Common myeloid progenitor, CD34-positive (primary cell): ENCODE measurements at regions not wholly inside any gene's neighbourhood (a gene's known extent, or its start where the extent isn't known, plus 50 kb on each side); places are given as distances from the start of the nearest gene placed in this dataset.
"Not testable (repeated sequence)": the region's sequence is repeated elsewhere in the genome, so short reads cannot be mapped to it uniquely, and the experiment has no call there.

Experiments
- CTCF ChIA-PET: fragments of 350-600 bp; sonication (Branson Sonifier 250); formaldehyde crosslinking; loops from one replicate; lab custom pipeline; 2021; ENCODE audit warnings: antibody characterized with exemption; lab: Charles Lee
- POLR2A ChIA-PET: fragments of 350-600 bp; sonication (Branson Sonifier 250); formaldehyde crosslinking; loops from one replicate; lab custom pipeline; 2021; ENCODE audit warnings: antibody characterized with exemption; lab: Charles Lee
- DNase-seq, 3 donors: peaks; one replicate each; pipeline versions ENCODE4 v3.0.0 to v3.0.0-alpha.2; 2013
- H3K27ac ChIP-seq, 2 experiments: 1 replicate in 1 of 2; 2 replicates in 1 of 2; pipeline ENCODE4 v1.7.0; 2013; ENCODE audit warnings: inconsistent platforms in 2 of 2, low read length in 2 of 2, mild to moderate bottlenecking in 2 of 2, low read depth in 1 of 2, moderate library complexity in 1 of 2; ENCODE audit not compliant: severe bottlenecking in 2 of 2, insufficient read depth in 1 of 2, poor library complexity in 1 of 2
- H3K27me3 ChIP-seq, 5 experiments: replicated peaks in 2 of 5; 1 replicate in 3 of 5; 2 replicates in 2 of 5; pipeline versions ENCODE4 v1.6.1 to v1.7.0; 2013; ENCODE audit warnings: low read length in 4 of 5, mild to moderate bottlenecking in 2 of 5, moderate library complexity in 2 of 5, inconsistent platforms in 1 of 5; ENCODE audit not compliant: insufficient read depth in 5 of 5, control insufficient read depth in 4 of 5
- H3K36me3 ChIP-seq, 4 experiments: 1 replicate in 2 of 4; 2 replicates in 2 of 4; pipeline versions ENCODE4 v1.6.1 to v1.7.0; 2013; ENCODE audit warnings: low read length in 3 of 4, control low read depth in 1 of 4, mild to moderate bottlenecking in 1 of 4; ENCODE audit not compliant: control insufficient read depth in 4 of 4, insufficient read depth in 4 of 4
- H3K4me1 ChIP-seq, 4 experiments: 1 replicate in 3 of 4; 2 replicates in 1 of 4; pipeline versions ENCODE4 v1.6.1 to v1.7.1; 2013; ENCODE audit warnings: low read length in 3 of 4, mild to moderate bottlenecking in 3 of 4, control low read depth in 1 of 4, inconsistent platforms in 1 of 4, moderate library complexity in 1 of 4; ENCODE audit not compliant: control insufficient read depth in 4 of 4, insufficient read depth in 4 of 4; ENCODE audit errors: control extremely low read depth in 1 of 4
- H3K4me3 ChIP-seq, 7 experiments: 1 replicate in 4 of 7; 2 replicates in 3 of 7; pipeline versions ENCODE4 v1.5.1 to v1.7.0; 2013; ENCODE audit warnings: mild to moderate bottlenecking in 7 of 7, low read length in 6 of 7, moderate library complexity in 6 of 7, inconsistent platforms in 2 of 7, low read depth in 2 of 7, control low read depth in 1 of 7; ENCODE audit not compliant: insufficient read depth in 4 of 7, control insufficient read depth in 1 of 7; ENCODE audit errors: extremely low read depth in 1 of 7
- H3K9me3 ChIP-seq, 5 experiments: 1 replicate in 4 of 5; 2 replicates in 1 of 5; pipeline versions ENCODE4 v1.6.1 to v1.7.1; 2013; ENCODE audit warnings: low read length in 4 of 5, mild to moderate bottlenecking in 2 of 5, inconsistent platforms in 1 of 5, low read depth in 1 of 5, moderate library complexity in 1 of 5; ENCODE audit not compliant: control insufficient read depth in 4 of 5, insufficient read depth in 2 of 5; ENCODE audit errors: control extremely low read depth in 1 of 5
- WGBS: methylation state at CpG from one replicate; pipeline ENCODE4 v1.1.5; 2013; ENCODE audit not compliant: insufficient coverage; 5-methylcytosine and 5-hydroxymethylcytosine counted together

DNA sequence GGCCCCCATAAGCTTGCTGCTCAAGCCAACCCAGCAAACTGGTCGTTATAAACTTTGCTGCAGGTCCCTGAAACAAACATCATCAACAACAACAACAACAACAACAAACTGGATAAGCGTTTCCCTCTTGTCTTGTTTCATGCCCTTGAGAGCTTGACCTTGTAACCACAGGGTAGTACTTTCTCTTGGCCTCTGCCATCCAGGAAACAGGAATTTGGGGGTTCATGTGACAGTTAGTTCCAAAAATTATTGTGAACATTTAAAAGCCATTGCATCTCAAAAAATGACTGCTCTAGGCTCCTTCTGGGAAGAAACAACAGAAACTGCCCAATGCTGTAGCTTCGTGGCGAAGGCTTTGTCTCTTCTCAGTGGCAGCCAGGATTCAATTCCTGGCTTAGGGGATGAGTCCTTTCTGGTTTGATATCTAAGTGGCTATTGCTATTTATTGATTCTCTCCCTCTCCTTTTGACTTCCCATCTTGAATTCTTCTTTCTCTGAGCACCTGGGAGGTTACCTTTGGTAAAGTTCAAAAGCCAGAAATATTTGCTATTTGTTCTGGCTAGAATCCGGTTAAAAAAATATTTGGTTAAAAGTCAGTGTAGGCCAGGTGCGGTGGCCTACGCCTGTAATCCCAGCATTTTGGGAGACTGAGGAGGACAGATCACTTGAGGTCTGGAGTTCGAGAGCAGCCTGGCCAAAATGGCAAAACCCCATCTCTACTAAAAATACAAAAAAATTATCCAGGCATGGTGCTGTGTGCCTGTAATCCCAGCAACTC is 52.0 kb upstream of the CPM start:
- 95% methylated on average over 6 of the region's 8 CpGs for WGBS
- CTCF ChIA-PET, result no interaction called here

DNA sequence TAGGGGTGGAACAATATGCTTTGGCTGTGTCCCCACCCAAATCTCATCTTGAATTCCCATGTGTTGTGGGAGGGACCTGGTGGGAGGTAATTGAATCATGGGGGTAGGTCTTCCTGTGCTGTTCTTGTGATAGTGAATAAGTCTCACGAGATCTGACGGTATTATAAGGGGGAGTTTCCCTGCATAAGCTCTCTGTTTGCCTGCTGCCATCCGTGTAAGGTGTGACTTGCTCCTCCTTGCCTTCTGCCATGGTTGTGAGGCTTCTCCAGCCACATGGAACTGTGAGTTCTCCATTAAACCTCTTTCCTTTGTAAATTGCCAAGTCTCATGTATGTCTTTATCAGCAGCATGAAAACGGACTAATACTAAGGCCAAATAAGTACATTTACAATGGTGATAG is 64.6 kb upstream of the CPM start:
- WGBS, result 100% methylated on average over 4 of the region's 4 CpGs
- H3K4me3 ChIP-seq, H3K9me3 ChIP-seq, H3K4me1 ChIP-seq, POLR2A ChIA-PET, H3K27ac ChIP-seq, H3K36me3 ChIP-seq, H3K27me3 ChIP-seq: not testable (repeated sequence)
- CTCF ChIA-PET, result interaction anchor here (1.2 kb wide), 1 partner anchor 18 kb away, joined by 3 read pairs; no protein-coding TSS in a partner anchor
- DNase-seq, result peak in 1 of 3 donors; percentile 21

More for the DNA sequence above, 52.0 kb upstream of the CPM start:
- H3K36me3 ChIP-seq, result no peaks in the 10 kb centered on the region
- H3K4me1 ChIP-seq, result peaks cover 0 to 9% (median 0%) of the 10 kb centered on the region in 4 experiments
- H3K4me3 ChIP-seq, result no peak overlapping the region
- H3K9me3 ChIP-seq, result peaks cover 2 to 35% (median 11%) of the 10 kb centered on the region in 5 experiments
- no peak for DNase-seq
- no peaks in the 10 kb centered on the region for H3K27me3 ChIP-seq
- POLR2A ChIA-PET, result no interaction called here
- no peak overlapping the region for H3K27ac ChIP-seq

DNA sequence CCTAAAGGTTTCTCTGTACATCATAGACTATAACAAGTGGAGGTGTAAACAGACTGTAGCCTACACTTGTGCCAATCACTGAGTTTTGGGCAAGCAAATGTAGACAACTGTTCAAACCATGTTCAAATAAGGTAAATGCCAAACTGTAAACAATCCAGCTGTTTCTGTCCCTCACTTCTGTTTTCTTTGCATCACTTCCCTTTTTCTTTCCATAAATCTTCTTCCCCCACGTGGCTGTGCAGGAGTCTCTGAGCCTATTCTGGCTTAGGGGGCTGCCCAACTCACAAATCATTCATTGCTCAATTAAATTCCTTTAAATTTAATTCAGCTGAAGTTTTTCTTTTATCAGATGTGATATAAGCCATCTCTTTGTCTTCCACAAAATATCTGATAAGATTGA is 65.1 kb upstream of the CPM start:
- ChIA-PET CTCF (interaction anchor here (1.2 kb wide), 1 partner anchor 17 kb away, joined by 3 read pairs; no protein-coding TSS in a partner anchor), POLR2A (no interaction called here)
- no peak overlapping the region for H3K4me3 ChIP-seq
- H3K36me3 ChIP-seq, result no peaks in the 10 kb centered on the region
- peaks cover 0 to 2% (median 0%) of the 10 kb centered on the region in 4 experiments for H3K4me1 ChIP-seq
- H3K27ac ChIP-seq, result no peak overlapping the region
- no peaks in the 10 kb centered on the region for H3K27me3 ChIP-seq
- DNase-seq, result peak in 2 of 3 donors; percentile 62 to 71
- H3K9me3 ChIP-seq, result peaks cover 0 to 5% (median 0%) of the 10 kb centered on the region in 5 experiments
- WGBS, result 0% methylated on average over 1 of the region's 1 CpG

DNA sequence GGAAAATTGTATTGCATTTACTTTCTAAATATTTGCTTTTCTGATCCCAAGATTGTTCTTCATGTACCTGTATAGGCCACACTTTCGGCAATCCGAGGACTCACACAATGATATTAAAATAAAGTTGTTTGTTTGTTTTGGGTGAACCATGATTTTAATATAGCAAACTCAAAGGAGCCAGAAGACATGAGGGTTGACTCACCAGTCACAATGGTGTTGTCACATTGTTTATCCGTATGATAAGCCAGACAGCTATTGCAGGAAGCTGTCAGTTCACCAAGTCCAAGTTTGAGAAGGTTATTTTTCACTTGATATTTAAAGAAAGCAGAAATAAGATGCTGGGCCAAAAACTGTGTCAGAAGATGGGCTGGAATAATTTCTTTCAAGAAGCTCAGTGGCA is 67.1 kb upstream of the CPM start:
- Histone ChIP-seq H3K36me3 (no peaks in the 10 kb centered on the region), H3K4me1 (peaks cover 0 to 2% (median 0%) of the 10 kb centered on the region in 4 experiments), H3K9me3 (peaks cover 0 to 5% (median 0%) of the 10 kb centered on the region in 5 experiments), H3K27me3 (no peaks in the 10 kb centered on the region), H3K27ac (no peak overlapping the region), H3K4me3 (no peak overlapping the region)
- WGBS, result 86% methylated on average over 1 of the region's 3 CpGs
- CTCF ChIA-PET, result interaction anchor here (1.7 kb wide), 1 partner anchor 19 kb away, joined by 3 read pairs; no protein-coding TSS in a partner anchor
- POLR2A ChIA-PET, result no interaction called here
- no peak for DNase-seq

- no peak overlapping the region for H3K27ac ChIP-seq
- peaks cover 0 to 5% (median 0%) of the 10 kb centered on the region in 5 experiments for H3K9me3 ChIP-seq
- H3K27me3 ChIP-seq, result no peaks in the 10 kb centered on the region
- 100% methylated on average over 1 of the region's 2 CpGs for WGBS
- CTCF ChIA-PET, result interaction anchor here (1.7 kb wide), 1 partner anchor 19 kb away, joined by 3 read pairs; no protein-coding TSS in a partner anchor
- POLR2A ChIA-PET, result no interaction called here
- DNase-seq, result no peak
- no peak overlapping the region for H3K4me3 ChIP-seq
- H3K36me3 ChIP-seq, result no peaks in the 10 kb centered on the region
- peaks cover 0 to 2% (median 0%) of the 10 kb centered on the region in 4 experiments for H3K4me1 ChIP-seq
Measured at GRCh38 chr12:69000540-69001243, 67.7 kb upstream of the CPM start.

- peaks cover 0 to 2% (median 0%) of the 10 kb centered on the region in 4 experiments for H3K4me1 ChIP-seq
- DNase-seq, result no peak
- no peak overlapping the region for H3K27ac ChIP-seq
- no peaks in the 10 kb centered on the region for H3K27me3 ChIP-seq
- H3K4me3 ChIP-seq, result no peak overlapping the region
- no peaks in the 10 kb centered on the region for H3K36me3 ChIP-seq
- 94% methylated on average over 2 of the region's 3 CpGs for WGBS
- ChIA-PET POLR2A (no interaction called here), CTCF (no interaction called here)
- H3K9me3 ChIP-seq, result peaks cover 0 to 5% (median 0%) of the 10 kb centered on the region in 5 experiments
Measured at GRCh38 chr12:69001251-69001650, 68.3 kb upstream of the CPM start.

- H3K4me3 ChIP-seq, result no peak overlapping the region
- H3K27me3 ChIP-seq, result no peaks in the 10 kb centered on the region
- H3K9me3 ChIP-seq, result peaks cover 0 to 5% (median 0%) of the 10 kb centered on the region in 5 experiments
- H3K36me3 ChIP-seq, result no peaks in the 10 kb centered on the region
- CTCF ChIA-PET, result no interaction called here
- no peak for DNase-seq
- H3K4me1 ChIP-seq, result peaks cover 0 to 14% (median 7%) of the 10 kb centered on the region in 4 experiments
- H3K27ac ChIP-seq, result no peak overlapping the region
- POLR2A ChIA-PET, result no interaction called here
- WGBS, result 100% methylated on average over 2 of the region's 4 CpGs
Measured at GRCh38 chr12:69002969-69003368, 70.0 kb upstream of the CPM start.
